GM23338 (cell line): ENCODE measurements at regions not wholly inside any gene's neighbourhood (a gene's known extent, or its start where the extent isn't known, plus 50 kb on each side); places are given as distances from the start of the nearest gene placed in this dataset.

Experiments
- ATAC-seq: fragments of 200-7000 bp; cut with Tn5 transposase; 3 replicates; pipeline ENCODE4 v1.9.1; 2020
- DNase-seq: peaks from one replicate; pipeline ENCODE4 v3.0.0-alpha.2; 2015; ENCODE audit warnings: low spot score
- H2AFZ ChIP-seq: fragments of 200-600 bp; sonication (generic); 2 replicates; pipeline ENCODE4 v1.8.0; 2016; ENCODE audit warnings: antibody characterized with exemption, mild to moderate bottlenecking, moderate library complexity
- H3F3A ChIP-seq: fragments of 200-600 bp; sonication (generic); replicated peaks from 2 replicates; pipeline ENCODE4 v1.8.0; 2017; ENCODE audit warnings: antibody characterized with exemption, mixed run types, low read depth
- H3K27ac ChIP-seq: fragments of 200-600 bp; sonication (generic); 2 replicates; pipeline ENCODE4 v1.6.1; 2016; ENCODE audit warnings: low read depth
- H3K27me3 ChIP-seq: fragments of 200-600 bp; sonication (generic); 2 replicates; pipeline ENCODE4 v1.8.0; 2016; ENCODE audit warnings: mild to moderate bottlenecking, mixed run types, moderate library complexity; ENCODE audit not compliant: insufficient read depth
- H3K36me3 ChIP-seq: fragments of 200-600 bp; sonication (generic); 2 replicates; pipeline ENCODE4 v1.8.0; 2016; ENCODE audit warnings: mild to moderate bottlenecking; ENCODE audit not compliant: insufficient read depth
- H3K4me1 ChIP-seq: fragments of 200-600 bp; sonication (generic); 2 replicates; pipeline ENCODE4 v1.8.0; 2016; ENCODE audit warnings: mild to moderate bottlenecking, moderate library complexity; ENCODE audit not compliant: insufficient read depth
- H3K4me2 ChIP-seq: fragments of 200-600 bp; sonication (generic); 2 replicates; pipeline ENCODE4 v1.7.1; 2017; ENCODE audit warnings: mixed run types
- H3K4me3 ChIP-seq: fragments of 200-600 bp; sonication (generic); 2 replicates; pipeline ENCODE4 v1.6.1; 2016; ENCODE audit warnings: mixed run types
- H3K79me2 ChIP-seq: fragments of 200-600 bp; sonication (generic); replicated peaks from 2 replicates; pipeline ENCODE4 v1.8.0; 2017; ENCODE audit warnings: mild to moderate bottlenecking; ENCODE audit not compliant: insufficient read depth
- H3K9me2 ChIP-seq: fragments of 200-600 bp; sonication (generic); 2 replicates; pipeline ENCODE4 v1.8.0; 2017; ENCODE audit not compliant: insufficient read depth
- H4K20me1 ChIP-seq: fragments of 200-600 bp; sonication (generic); replicated peaks from 2 replicates; pipeline ENCODE4 v1.8.0; 2017; ENCODE audit warnings: mild to moderate bottlenecking; ENCODE audit not compliant: insufficient read depth
- H3K27ac Mint-ChIP-seq: 2 replicates; pipeline ENCODE4 v1.8.0; 2020; ENCODE audit warnings: inconsistent platforms, mild to moderate bottlenecking, moderate library complexity, mixed read lengths
- H3K27me3 Mint-ChIP-seq: 3 replicates; pipeline ENCODE4 v1.8.0; 2022; ENCODE audit warnings: low read depth, mild to moderate bottlenecking, moderate library complexity, mixed read lengths, inconsistent platforms; ENCODE audit not compliant: insufficient read depth, poor library complexity
- H3K36me3 Mint-ChIP-seq: 3 replicates; pipeline ENCODE4 v1.8.0; 2021; ENCODE audit warnings: low read depth, mild to moderate bottlenecking, inconsistent platforms, moderate library complexity, mixed read lengths
- H3K4me1 Mint-ChIP-seq: 3 replicates; pipeline ENCODE4 v1.8.0; 2020; ENCODE audit warnings: mild to moderate bottlenecking, inconsistent platforms, mixed read lengths
- H3K4me3 Mint-ChIP-seq: 3 replicates; pipeline ENCODE4 v1.8.0; 2021; ENCODE audit warnings: moderate library complexity, mild to moderate bottlenecking, inconsistent platforms, mixed read lengths
- H3K9me3 Mint-ChIP-seq: 3 replicates; pipeline ENCODE4 v1.8.0; 2020; ENCODE audit warnings: moderate library complexity, mild to moderate bottlenecking, inconsistent platforms, mixed read lengths
- EZH2phosphoT487 ChIP-seq: fragments of 200-600 bp; sonication (generic); IDR thresholded peaks from one replicate; pipeline ENCODE4 v1.8.1; 2018; ENCODE audit warnings: antibody characterized with exemption; ENCODE audit not compliant: unreplicated experiment
- STAT1 ChIP-seq: IDR thresholded peaks from one replicate; pipeline ENCODE4 v1.6.1; 2016; ENCODE audit warnings: antibody characterized with exemption; ENCODE audit not compliant: unreplicated experiment
- ZNF114 ChIP-seq: fragments of 250-450 bp; sonication (Bioruptor Pico); IDR thresholded peaks from 2 replicates; pipeline ENCODE4 v1.5.0; 2020; ENCODE audit warnings: mild to moderate bottlenecking, moderate library complexity
- TF ChIP-seq, protein P1 (sequence below): fragments of 250-450 bp; sonication (Bioruptor Pico); IDR thresholded peaks from 2 replicates; pipeline ENCODE4 v1.5.0; 2020; ENCODE audit warnings: mild to moderate bottlenecking, moderate library complexity
- TF ChIP-seq, protein P2 (sequence below), 2 experiments: fragments of 200-600 bp in 1 of 2; sonication (generic) in 1 of 2; conservative IDR thresholded peaks; 2 replicates each; pipeline versions ENCODE4 v1.5.1 to v1.6.1; 2016 to 2017; ENCODE audit warnings: antibody characterized with exemption in 2 of 2, low read depth in 2 of 2, mild to moderate bottlenecking in 2 of 2, moderate library complexity in 1 of 2

DNA sequence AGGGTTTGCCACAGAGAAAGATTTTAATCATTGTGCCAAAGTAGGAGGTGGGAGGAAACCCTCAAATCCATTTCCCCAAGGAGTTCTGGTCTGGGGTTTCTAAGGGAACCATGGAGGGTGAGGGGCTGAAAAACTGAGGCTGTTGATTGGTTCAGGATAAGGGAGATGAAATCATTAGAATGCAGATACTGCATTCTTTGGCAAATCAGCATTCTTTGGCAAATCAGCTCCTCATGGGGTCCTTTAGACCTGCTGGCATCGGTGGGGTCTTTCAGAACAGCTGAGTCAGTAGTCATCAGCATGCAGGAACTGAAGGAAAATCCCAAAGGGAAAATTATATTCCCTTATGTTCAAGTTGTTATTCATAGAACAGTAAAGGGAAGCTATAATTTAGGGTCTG is 585.5 kb downstream of the ISL1 start:
- H3K36me3 ChIP-seq = no peaks in the 10 kb centered on the region
- ATAC-seq (peak; percentile 45; the same call in 2 of the 3 replicates), DNase-seq (peak; percentile 22)
- H3K4me1 Mint-ChIP-seq = peaks cover 10% of the 10 kb centered on the region
- no peak for TF ChIP-seq EZH2phosphoT487
- TF ChIP-seq ZNF114 (CRISPR knock-in tag) = no peak
- TF ChIP-seq, protein P1, sequence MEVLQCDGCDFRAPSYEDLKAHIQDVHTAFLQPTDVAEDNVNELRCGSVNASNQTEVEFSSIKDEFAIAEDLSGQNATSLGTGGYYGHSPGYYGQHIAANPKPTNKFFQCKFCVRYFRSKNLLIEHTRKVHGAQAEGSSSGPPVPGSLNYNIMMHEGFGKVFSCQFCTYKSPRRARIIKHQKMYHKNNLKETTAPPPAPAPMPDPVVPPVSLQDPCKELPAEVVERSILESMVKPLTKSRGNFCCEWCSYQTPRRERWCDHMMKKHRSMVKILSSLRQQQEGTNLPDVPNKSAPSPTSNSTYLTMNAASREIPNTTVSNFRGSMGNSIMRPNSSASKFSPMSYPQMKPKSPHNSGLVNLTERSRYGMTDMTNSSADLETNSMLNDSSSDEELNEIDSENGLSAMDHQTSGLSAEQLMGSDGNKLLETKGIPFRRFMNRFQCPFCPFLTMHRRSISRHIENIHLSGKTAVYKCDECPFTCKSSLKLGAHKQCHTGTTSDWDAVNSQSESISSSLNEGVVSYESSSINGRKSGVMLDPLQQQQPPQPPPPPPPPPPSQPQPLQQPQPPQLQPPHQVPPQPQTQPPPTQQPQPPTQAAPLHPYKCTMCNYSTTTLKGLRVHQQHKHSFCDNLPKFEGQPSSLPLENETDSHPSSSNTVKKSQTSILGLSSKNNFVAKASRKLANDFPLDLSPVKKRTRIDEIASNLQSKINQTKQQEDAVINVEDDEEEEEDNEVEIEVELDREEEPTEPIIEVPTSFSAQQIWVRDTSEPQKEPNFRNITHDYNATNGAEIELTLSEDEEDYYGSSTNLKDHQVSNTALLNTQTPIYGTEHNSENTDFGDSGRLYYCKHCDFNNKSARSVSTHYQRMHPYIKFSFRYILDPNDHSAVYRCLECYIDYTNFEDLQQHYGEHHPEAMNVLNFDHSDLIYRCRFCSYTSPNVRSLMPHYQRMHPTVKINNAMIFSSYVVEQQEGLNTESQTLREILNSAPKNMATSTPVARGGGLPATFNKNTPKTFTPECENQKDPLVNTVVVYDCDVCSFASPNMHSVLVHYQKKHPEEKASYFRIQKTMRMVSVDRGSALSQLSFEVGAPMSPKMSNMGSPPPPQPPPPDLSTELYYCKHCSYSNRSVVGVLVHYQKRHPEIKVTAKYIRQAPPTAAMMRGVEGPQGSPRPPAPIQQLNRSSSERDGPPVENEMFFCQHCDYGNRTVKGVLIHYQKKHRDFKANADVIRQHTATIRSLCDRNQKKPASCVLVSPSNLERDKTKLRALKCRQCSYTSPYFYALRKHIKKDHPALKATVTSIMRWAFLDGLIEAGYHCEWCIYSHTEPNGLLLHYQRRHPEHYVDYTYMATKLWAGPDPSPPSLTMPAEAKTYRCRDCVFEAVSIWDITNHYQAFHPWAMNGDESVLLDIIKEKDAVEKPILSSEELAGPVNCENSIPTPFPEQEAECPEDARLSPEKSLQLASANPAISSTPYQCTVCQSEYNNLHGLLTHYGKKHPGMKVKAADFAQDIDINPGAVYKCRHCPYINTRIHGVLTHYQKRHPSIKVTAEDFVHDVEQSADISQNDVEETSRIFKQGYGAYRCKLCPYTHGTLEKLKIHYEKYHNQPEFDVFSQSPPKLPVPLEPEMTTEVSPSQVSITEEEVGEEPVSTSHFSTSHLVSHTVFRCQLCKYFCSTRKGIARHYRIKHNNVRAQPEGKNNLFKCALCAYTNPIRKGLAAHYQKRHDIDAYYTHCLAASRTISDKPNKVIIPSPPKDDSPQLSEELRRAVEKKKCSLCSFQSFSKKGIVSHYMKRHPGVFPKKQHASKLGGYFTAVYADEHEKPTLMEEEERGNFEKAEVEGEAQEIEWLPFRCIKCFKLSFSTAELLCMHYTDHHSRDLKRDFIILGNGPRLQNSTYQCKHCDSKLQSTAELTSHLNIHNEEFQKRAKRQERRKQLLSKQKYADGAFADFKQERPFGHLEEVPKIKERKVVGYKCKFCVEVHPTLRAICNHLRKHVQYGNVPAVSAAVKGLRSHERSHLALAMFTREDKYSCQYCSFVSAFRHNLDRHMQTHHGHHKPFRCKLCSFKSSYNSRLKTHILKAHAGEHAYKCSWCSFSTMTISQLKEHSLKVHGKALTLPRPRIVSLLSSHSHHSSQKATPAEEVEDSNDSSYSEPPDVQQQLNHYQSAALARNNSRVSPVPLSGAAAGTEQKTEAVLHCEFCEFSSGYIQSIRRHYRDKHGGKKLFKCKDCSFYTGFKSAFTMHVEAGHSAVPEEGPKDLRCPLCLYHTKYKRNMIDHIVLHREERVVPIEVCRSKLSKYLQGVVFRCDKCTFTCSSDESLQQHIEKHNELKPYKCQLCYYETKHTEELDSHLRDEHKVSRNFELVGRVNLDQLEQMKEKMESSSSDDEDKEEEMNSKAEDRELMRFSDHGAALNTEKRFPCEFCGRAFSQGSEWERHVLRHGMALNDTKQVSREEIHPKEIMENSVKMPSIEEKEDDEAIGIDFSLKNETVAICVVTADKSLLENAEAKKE (CRISPR knock-in tag) = no peak
- TF ChIP-seq STAT1 = no peak
- TF ChIP-seq, protein P2, sequence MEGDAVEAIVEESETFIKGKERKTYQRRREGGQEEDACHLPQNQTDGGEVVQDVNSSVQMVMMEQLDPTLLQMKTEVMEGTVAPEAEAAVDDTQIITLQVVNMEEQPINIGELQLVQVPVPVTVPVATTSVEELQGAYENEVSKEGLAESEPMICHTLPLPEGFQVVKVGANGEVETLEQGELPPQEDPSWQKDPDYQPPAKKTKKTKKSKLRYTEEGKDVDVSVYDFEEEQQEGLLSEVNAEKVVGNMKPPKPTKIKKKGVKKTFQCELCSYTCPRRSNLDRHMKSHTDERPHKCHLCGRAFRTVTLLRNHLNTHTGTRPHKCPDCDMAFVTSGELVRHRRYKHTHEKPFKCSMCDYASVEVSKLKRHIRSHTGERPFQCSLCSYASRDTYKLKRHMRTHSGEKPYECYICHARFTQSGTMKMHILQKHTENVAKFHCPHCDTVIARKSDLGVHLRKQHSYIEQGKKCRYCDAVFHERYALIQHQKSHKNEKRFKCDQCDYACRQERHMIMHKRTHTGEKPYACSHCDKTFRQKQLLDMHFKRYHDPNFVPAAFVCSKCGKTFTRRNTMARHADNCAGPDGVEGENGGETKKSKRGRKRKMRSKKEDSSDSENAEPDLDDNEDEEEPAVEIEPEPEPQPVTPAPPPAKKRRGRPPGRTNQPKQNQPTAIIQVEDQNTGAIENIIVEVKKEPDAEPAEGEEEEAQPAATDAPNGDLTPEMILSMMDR (conservative IDR thresholded peaks at IDR 0.05; ENCODE audit: low read depth in 2 of 2) = no peak
- no peaks in the 10 kb centered on the region for H3K27me3 Mint-ChIP-seq
- no peaks in the 10 kb centered on the region for H3K27me3 ChIP-seq
- H3K4me3 Mint-ChIP-seq = no peak overlapping the region
- no peaks in the 10 kb centered on the region for H3K9me3 Mint-ChIP-seq
- 0 out of 3 replicates have a peak, but pooled peaks cover 4% of the 10 kb centered on the region for H3K36me3 Mint-ChIP-seq
- no peak overlapping the region for H3K4me2 ChIP-seq
- H3K9me2 ChIP-seq = peaks cover 4% of the 10 kb centered on the region
- no peak overlapping the region for H3K4me3 ChIP-seq
- H2AFZ ChIP-seq = peak overlapping the region; percentile 61; the same call in 1 of the 2 replicates
- no peaks in the 10 kb centered on the region for H3K79me2 ChIP-seq
- no peaks in the 10 kb centered on the region for H4K20me1 ChIP-seq
- H3K4me1 ChIP-seq = no peaks in the 10 kb centered on the region
- peak overlapping the region; percentile 51 for H3K27ac Mint-ChIP-seq
- H3K27ac ChIP-seq = no peak overlapping the region
- no peaks in the 10 kb centered on the region for H3F3A ChIP-seq
